ENCODE measurements at regions not wholly inside any gene's neighbourhood (a gene's known extent, or its start where the extent isn't known, plus 50 kb on each side); places are given as distances from the start of the nearest gene placed in this dataset.

DNA sequence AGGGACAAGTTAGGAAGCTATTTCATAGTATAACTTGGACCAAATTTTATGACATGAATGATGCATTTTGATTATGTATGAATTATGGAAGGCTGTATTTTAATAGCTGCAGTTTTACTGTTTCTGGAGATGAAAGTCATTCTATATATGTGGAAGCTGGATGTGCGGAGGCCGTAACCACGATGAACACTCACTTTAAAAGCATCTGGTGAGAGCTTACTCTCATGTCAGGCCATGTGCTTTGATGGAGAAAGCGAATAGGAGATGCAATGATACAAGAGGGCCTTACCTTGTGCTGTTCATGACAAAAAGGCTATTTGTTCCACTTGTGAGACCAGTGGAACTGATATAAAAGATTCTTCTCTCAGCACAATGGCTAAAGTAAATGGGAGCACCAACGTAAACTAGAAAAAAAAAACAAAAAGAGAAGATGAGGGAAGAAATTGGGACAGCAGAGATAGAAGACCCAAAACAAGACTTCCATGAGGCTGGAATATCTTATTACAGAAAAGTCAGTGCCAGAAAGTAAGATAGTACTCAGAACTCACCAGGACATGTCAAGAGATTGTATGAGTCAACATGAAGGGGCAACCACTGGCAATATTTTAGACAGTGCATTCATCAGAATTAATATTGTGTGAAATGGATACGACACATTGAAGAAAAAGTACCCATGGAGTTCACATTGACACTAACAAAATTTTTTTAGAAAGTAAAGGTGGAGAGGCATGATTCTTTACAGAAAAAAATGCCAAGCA, 63.3 kb upstream of the GAB1 start:
- TF ChIP-seq, protein P1, sequence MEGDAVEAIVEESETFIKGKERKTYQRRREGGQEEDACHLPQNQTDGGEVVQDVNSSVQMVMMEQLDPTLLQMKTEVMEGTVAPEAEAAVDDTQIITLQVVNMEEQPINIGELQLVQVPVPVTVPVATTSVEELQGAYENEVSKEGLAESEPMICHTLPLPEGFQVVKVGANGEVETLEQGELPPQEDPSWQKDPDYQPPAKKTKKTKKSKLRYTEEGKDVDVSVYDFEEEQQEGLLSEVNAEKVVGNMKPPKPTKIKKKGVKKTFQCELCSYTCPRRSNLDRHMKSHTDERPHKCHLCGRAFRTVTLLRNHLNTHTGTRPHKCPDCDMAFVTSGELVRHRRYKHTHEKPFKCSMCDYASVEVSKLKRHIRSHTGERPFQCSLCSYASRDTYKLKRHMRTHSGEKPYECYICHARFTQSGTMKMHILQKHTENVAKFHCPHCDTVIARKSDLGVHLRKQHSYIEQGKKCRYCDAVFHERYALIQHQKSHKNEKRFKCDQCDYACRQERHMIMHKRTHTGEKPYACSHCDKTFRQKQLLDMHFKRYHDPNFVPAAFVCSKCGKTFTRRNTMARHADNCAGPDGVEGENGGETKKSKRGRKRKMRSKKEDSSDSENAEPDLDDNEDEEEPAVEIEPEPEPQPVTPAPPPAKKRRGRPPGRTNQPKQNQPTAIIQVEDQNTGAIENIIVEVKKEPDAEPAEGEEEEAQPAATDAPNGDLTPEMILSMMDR (IDR thresholded peaks at IDR 0.05) = no peak
- TF ChIP-seq POLR2A (IDR thresholded peaks at IDR 0.05) = no peak
- Histone ChIP-seq H3K4me1 (no peaks in the 10 kb centered on the region), H3K4me3 (no peak overlapping the region), H3K27ac (no peak overlapping the region), H3K9me3 (no peaks in the 10 kb centered on the region), H3K36me3 (ENCODE audit: low read depth, missing control alignments) (no peaks in the 10 kb centered on the region), H3K27me3 (no peaks in the 10 kb centered on the region)
- intact Hi-C loops (cut with DNase I; ENCODE audit: low total_unique reads) = no loop called here
- WGBS, 2 donors = 92 to 94% methylated on average over 6 of the region's 6 CpGs
- no peak for DNase-seq

DNA sequence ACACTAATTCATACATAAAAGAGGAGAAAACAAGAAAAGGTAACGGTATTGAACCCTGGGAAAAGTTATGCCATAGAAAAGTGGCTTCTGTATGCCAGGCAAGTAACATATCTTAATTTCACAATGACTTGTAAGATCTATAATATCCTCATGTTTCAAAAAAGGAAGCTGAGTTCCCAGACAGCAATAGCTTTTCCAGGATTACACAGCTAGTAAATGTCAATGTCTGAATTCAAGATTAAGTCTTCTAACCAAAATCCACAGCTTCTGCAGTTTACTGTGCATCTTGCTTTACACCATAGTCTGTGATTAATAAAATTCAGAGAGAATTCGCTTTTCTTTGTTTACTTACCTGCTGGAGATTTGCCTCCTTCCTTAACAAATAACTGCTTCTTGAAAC, 55.8 kb upstream of the GAB1 start:
- no peak for DNase-seq
- no peaks in the 10 kb centered on the region for H3K9me3 ChIP-seq
- no peaks in the 10 kb centered on the region for H3K36me3 ChIP-seq (ENCODE audit: low read depth, missing control alignments)
- H3K4me1 ChIP-seq = no peaks in the 10 kb centered on the region
- intact Hi-C loops (cut with DNase I; ENCODE audit: low total_unique reads) = no loop called here
- H3K27me3 ChIP-seq = no peaks in the 10 kb centered on the region
- H3K4me3 ChIP-seq = no peak overlapping the region
- TF ChIP-seq, protein P1 (IDR thresholded peaks at IDR 0.05) = no peak
- TF ChIP-seq POLR2A (IDR thresholded peaks at IDR 0.05) = no peak
- 91 to 100% methylated on average over 2 of the region's 2 CpGs for WGBS, 2 donors
- H3K27ac ChIP-seq = no peak overlapping the region

DNA sequence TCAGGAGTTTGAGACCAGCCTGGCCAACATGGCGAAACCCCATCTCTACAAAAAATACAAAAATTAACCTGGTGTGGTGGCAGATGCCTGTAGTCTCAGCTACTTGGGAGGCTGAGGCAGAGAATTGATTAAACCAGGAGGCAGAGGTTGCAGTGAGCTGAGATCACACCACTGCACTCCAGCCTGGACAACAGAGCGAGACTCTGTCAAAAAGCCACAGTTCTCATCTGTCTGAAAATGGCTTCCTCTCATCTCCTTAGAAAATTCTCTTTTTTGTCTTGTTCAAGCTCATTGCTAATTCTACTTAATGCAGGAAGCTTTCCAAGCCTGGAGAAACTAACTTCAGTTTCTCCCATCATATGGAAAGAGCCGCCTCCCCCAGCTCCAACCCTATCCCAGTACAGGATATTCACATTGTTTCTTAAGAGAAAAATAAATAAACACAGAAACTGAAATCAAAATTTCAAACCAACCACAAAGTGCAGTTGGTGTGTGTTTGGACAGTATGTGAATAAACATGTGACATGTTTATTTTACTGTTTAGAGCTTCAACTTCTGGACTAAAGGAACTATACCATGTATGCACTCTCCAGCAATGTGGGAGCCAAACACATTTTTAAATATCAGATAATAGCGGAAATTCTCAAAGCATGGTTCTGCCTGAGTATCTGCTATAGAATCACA, 55.0 kb upstream of the GAB1 start:
- intact Hi-C loops (cut with DNase I; ENCODE audit: low total_unique reads) = no loop called here
- WGBS, 2 donors = 82 to 90% methylated on average over 4 of the region's 4 CpGs
- TF ChIP-seq, protein P1 (IDR thresholded peaks at IDR 0.05) = no peak
- TF ChIP-seq POLR2A (IDR thresholded peaks at IDR 0.05) = no peak

DNA sequence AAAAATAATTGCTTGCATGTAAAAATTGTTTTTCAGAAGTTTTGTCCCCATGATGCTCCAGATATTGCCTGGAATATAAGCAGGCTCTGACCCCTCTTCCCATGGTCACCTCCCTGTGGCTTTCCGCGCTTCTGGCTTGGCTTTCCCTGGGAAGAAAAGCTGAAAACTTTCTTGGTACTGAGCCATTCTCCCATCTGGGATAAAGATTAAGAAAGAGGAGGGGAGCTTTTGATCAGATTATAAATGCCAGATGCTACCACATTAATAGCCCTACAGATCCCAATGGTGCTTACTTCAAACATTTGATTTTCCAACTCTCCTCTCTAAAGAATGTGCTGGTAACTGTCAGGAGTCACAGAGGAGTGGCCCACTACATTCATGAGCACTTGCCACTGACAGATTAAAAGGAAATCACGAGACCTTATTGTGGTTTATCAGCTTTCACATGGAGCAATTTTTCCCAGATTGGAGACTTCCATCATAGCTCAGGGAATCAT, 54.4 kb upstream of the GAB1 start:
- 46 to 75% methylated on average over 3 of the region's 3 CpGs for WGBS, 2 donors
- Histone ChIP-seq H3K4me3 (no peak overlapping the region), H3K36me3 (ENCODE audit: low read depth, missing control alignments) (no peaks in the 10 kb centered on the region), H3K27me3 (no peaks in the 10 kb centered on the region), H3K9me3 (no peaks in the 10 kb centered on the region), H3K27ac (no peak overlapping the region), H3K4me1 (no peaks in the 10 kb centered on the region)
- DNase-seq = no peak
- TF ChIP-seq, protein P1 (IDR thresholded peaks at IDR 0.05) = no peak
- no peak for TF ChIP-seq POLR2A (IDR thresholded peaks at IDR 0.05)
- intact Hi-C loops (cut with DNase I; ENCODE audit: low total_unique reads) = no loop called here

More for the DNA sequence above, 55.0 kb upstream of the GAB1 start:
- Histone ChIP-seq H3K27me3 (no peaks in the 10 kb centered on the region), H3K4me3 (no peak overlapping the region), H3K36me3 (ENCODE audit: low read depth, missing control alignments) (no peaks in the 10 kb centered on the region), H3K27ac (no peak overlapping the region), H3K4me1 (no peaks in the 10 kb centered on the region), H3K9me3 (no peaks in the 10 kb centered on the region)
- DNase-seq = no peak

All from testis (tissue), 2 donors.